B cell (primary cell): ENCODE measurements at regions not wholly inside any gene's neighbourhood (a gene's known extent, or its start where the extent isn't known, plus 50 kb on each side); places are given as distances from the start of the nearest gene placed in this dataset.
"Not testable (repeated sequence)": the region's sequence is repeated elsewhere in the genome, so short reads cannot be mapped to it uniquely, and the experiment has no call there.

Experiments used
- CTCF ChIP-seq: fragments of 200-600 bp; IDR thresholded peaks from one replicate; pipeline ENCODE4 v1.8.0; 2022; ENCODE audit warnings: antibody characterized with exemption, mild to moderate bottlenecking
- EZH2 ChIP-seq: IDR thresholded peaks from 2 replicates; pipeline ENCODE4 v1.6.1; 2012; ENCODE audit warnings: borderline replicate concordance, low read depth, mild to moderate bottlenecking, moderate library complexity, low read length; ENCODE audit not compliant: insufficient read depth, poor library complexity, severe bottlenecking

- not testable (repeated sequence) for TF ChIP-seq CTCF, EZH2
Observed at GRCh38 chr12:131646444-131646843, 64.4 kb upstream of the SFSWAP start.
